ENCODE measurements at regions not wholly inside any gene's neighbourhood (a gene's known extent, or its start where the extent isn't known, plus 50 kb on each side); places are given as distances from the start of the nearest gene placed in this dataset.

DNA sequence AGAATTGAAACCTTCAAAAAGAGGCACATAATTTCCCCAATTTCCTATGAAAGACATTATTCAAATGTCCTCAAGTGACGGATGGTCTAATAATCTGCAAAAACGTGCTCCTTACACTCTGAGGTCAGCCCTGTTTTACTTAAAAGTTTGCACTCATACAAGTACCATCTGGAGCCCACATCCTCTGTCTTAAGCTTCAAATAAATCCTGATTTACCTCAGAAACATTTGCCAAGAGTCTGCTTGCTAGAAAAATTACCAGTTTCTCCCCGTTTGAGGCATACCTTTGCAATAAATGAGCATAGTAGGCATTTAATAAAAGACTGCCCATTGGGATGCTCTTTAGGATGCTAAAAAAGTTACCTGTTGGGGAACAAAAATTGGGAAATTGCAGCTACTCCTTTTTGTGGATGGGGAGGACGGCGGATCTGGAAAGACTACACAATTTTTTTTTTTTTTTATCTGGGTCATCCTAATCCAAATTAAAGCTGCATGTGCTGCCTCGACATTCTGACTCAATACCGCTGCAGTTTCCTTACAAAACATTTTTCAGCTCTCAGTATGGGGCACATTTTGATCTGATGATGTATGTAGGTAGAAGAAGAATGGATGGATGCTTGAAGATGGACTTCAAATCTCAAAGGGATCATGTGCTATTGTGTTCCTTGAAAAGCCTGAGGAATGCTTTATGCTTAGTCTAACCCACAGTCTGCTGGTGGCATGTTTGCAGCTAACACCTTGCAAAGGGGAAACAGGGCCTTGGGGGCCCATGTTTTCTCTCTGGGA, 233.7 kb upstream of the ADAMTS9 start:
- H3K4me3 Mint-ChIP-seq: no peak overlapping the region
- ChIA-PET POLR2A (interaction anchor here (1.0 kb wide), 1 partner anchor 12 kb away, joined by 3 read pairs; no protein-coding TSS in a partner anchor), CTCF (no interaction called here)
- DNase-seq (ENCODE audit: low spot score) (no peak), ATAC-seq (no peak)
- H3K27me3 Mint-ChIP-seq (ENCODE audit: low read depth): peaks cover 19% of the 10 kb centered on the region
- peaks cover 6% of the 10 kb centered on the region; the same call in 1 of the 2 replicates for H3K9me3 Mint-ChIP-seq
- TF ChIP-seq, protein P1, sequence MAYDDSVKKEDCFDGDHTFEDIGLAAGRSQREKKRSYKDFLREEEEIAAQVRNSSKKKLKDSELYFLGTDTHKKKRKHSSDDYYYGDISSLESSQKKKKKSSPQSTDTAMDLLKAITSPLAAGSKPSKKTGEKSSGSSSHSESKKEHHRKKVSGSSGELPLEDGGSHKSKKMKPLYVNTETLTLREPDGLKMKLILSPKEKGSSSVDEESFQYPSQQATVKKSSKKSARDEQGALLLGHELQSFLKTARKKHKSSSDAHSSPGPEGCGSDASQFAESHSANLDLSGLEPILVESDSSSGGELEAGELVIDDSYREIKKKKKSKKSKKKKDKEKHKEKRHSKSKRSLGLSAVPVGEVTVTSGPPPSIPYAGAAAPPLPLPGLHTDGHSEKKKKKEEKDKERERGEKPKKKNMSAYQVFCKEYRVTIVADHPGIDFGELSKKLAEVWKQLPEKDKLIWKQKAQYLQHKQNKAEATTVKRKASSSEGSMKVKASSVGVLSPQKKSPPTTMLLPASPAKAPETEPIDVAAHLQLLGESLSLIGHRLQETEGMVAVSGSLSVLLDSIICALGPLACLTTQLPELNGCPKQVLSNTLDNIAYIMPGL (CRISPR knock-in tag; IDR thresholded peaks at IDR 0.05): no peak
- TF ChIP-seq, protein P2, sequence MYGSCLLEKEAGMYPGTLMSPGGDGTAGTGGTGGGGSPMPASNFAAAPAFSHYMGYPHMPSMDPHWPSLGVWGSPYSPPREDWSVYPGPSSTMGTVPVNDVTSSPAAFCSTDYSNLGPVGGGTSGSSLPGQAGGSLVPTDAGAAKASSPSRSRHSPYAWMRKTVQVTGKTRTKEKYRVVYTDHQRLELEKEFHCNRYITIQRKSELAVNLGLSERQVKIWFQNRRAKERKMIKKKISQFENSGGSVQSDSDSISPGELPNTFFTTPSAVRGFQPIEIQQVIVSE (CRISPR knock-in tag; IDR thresholded peaks at IDR 0.05; ENCODE audit: borderline replicate concordance): no peak
- TF ChIP-seq GTF2I (CRISPR knock-in tag; conservative IDR thresholded peaks at IDR 0.05): no peak
- TF ChIP-seq, protein P3, sequence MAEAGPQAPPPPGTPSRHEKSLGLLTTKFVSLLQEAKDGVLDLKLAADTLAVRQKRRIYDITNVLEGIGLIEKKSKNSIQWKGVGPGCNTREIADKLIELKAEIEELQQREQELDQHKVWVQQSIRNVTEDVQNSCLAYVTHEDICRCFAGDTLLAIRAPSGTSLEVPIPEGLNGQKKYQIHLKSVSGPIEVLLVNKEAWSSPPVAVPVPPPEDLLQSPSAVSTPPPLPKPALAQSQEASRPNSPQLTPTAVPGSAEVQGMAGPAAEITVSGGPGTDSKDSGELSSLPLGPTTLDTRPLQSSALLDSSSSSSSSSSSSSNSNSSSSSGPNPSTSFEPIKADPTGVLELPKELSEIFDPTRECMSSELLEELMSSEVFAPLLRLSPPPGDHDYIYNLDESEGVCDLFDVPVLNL (CRISPR knock-in tag; IDR thresholded peaks at IDR 0.05; ENCODE audit: borderline replicate concordance, low read depth): no peak
- no peak overlapping the region for H3K27ac Mint-ChIP-seq
- H3K4me1 Mint-ChIP-seq: peaks cover 40% of the 10 kb centered on the region
- H3K36me3 Mint-ChIP-seq: no peaks in the 10 kb centered on the region

DNA sequence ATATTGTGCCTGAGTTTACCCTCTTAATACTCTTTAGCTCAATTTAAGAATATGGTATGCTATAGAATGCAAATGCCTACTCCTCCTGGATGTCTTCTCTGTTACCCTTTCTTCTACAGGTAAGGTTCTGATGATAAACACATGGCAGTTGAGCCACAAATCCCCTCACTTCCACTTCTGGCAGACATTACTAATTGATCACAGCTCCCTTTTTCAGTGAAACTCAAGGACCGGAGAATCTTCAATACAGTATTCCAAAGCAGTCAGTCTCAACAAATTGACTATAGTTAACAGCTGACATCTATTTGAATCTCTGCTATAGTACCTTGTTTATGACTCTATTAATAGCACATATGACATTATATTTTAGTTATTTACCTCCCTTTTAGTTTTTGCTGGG, 232.1 kb upstream of the ADAMTS9 start:
- H3K9me3 Mint-ChIP-seq: no peaks in the 10 kb centered on the region; the same call in 1 of the 2 replicates

DNA sequence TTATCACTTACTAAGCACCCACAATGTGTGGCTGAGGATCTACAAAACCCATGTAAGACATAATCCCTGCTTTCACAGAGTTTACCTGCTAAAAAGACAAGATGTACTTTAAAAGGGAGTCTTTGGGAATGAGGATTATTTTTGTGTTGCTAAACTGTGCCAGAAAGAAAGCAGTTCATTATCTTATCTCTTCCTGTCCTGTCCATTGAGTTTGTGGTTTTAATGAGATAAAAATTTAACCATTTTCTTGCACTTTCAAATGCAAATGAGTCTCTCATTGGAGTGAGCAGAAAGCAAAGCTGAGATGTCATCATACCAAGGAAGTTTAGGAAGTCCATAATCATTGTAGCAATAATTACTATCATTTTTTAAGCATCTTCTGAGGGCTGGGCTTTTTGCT, 231.2 kb upstream of the ADAMTS9 start:
- Mint-ChIP-seq H3K27ac (no peak overlapping the region), H3K36me3 (no peaks in the 10 kb centered on the region), H3K4me3 (no peak overlapping the region), H3K27me3 (ENCODE audit: low read depth) (peaks cover 44% of the 10 kb centered on the region), H3K9me3 (peaks cover 5% of the 10 kb centered on the region; the same call in 1 of the 2 replicates), H3K4me1 (peaks cover 52% of the 10 kb centered on the region)
- ATAC-seq: no peak
- no peak for DNase-seq (ENCODE audit: low spot score)
- CTCF ChIA-PET: no interaction called here
- POLR2A ChIA-PET: no interaction called here
- no peak for TF ChIP-seq RELA (CRISPR knock-in tag; IDR thresholded peaks at IDR 0.05; ENCODE audit: borderline replicate concordance)
- TF ChIP-seq, protein P1 (CRISPR knock-in tag; IDR thresholded peaks at IDR 0.05): no peak
- TF ChIP-seq, protein P4, sequence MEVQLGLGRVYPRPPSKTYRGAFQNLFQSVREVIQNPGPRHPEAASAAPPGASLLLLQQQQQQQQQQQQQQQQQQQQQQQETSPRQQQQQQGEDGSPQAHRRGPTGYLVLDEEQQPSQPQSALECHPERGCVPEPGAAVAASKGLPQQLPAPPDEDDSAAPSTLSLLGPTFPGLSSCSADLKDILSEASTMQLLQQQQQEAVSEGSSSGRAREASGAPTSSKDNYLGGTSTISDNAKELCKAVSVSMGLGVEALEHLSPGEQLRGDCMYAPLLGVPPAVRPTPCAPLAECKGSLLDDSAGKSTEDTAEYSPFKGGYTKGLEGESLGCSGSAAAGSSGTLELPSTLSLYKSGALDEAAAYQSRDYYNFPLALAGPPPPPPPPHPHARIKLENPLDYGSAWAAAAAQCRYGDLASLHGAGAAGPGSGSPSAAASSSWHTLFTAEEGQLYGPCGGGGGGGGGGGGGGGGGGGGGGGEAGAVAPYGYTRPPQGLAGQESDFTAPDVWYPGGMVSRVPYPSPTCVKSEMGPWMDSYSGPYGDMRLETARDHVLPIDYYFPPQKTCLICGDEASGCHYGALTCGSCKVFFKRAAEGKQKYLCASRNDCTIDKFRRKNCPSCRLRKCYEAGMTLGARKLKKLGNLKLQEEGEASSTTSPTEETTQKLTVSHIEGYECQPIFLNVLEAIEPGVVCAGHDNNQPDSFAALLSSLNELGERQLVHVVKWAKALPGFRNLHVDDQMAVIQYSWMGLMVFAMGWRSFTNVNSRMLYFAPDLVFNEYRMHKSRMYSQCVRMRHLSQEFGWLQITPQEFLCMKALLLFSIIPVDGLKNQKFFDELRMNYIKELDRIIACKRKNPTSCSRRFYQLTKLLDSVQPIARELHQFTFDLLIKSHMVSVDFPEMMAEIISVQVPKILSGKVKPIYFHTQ (CRISPR knock-in tag; IDR thresholded peaks at IDR 0.05): no peak
- TF ChIP-seq SMAD4 (CRISPR knock-in tag; IDR thresholded peaks at IDR 0.05): no peak
- no peak for TF ChIP-seq IRF2 (CRISPR knock-in tag; IDR thresholded peaks at IDR 0.05; ENCODE audit: borderline replicate concordance, low read depth)
- no peak for TF ChIP-seq EMX1 (CRISPR knock-in tag; IDR thresholded peaks at IDR 0.05)
- TF ChIP-seq NFYB (CRISPR knock-in tag; conservative IDR thresholded peaks at IDR 0.05; ENCODE audit: low read depth): no peak
- TF ChIP-seq, protein P5, sequence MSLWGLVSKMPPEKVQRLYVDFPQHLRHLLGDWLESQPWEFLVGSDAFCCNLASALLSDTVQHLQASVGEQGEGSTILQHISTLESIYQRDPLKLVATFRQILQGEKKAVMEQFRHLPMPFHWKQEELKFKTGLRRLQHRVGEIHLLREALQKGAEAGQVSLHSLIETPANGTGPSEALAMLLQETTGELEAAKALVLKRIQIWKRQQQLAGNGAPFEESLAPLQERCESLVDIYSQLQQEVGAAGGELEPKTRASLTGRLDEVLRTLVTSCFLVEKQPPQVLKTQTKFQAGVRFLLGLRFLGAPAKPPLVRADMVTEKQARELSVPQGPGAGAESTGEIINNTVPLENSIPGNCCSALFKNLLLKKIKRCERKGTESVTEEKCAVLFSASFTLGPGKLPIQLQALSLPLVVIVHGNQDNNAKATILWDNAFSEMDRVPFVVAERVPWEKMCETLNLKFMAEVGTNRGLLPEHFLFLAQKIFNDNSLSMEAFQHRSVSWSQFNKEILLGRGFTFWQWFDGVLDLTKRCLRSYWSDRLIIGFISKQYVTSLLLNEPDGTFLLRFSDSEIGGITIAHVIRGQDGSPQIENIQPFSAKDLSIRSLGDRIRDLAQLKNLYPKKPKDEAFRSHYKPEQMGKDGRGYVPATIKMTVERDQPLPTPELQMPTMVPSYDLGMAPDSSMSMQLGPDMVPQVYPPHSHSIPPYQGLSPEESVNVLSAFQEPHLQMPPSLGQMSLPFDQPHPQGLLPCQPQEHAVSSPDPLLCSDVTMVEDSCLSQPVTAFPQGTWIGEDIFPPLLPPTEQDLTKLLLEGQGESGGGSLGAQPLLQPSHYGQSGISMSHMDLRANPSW (CRISPR knock-in tag; conservative IDR thresholded peaks at IDR 0.05; ENCODE audit: low read depth): no peak
- TF ChIP-seq GABPB1 (CRISPR knock-in tag; IDR thresholded peaks at IDR 0.05): no peak
- no peak for TF ChIP-seq ZNF416 (CRISPR knock-in tag; IDR thresholded peaks at IDR 0.05)

More for the DNA sequence above, 232.1 kb upstream of the ADAMTS9 start:
- Mint-ChIP-seq H3K4me3 (no peak overlapping the region), H3K4me1 (peaks cover 47% of the 10 kb centered on the region), H3K27me3 (ENCODE audit: low read depth) (peaks cover 34% of the 10 kb centered on the region), H3K27ac (no peak overlapping the region), H3K36me3 (no peaks in the 10 kb centered on the region)
- no peak for ATAC-seq
- ChIA-PET CTCF (no interaction called here), POLR2A (no interaction called here)
- TF ChIP-seq SMAD4 (CRISPR knock-in tag; IDR thresholded peaks at IDR 0.05) (no peak), ZNF317 (CRISPR knock-in tag; IDR thresholded peaks at IDR 0.05; ENCODE audit: borderline replicate concordance, low read depth) (no peak), GTF2I (CRISPR knock-in tag; conservative IDR thresholded peaks at IDR 0.05) (no peak), SP1 (CRISPR knock-in tag; conservative IDR thresholded peaks at IDR 0.05) (no peak), FOXP1 (CRISPR knock-in tag; IDR thresholded peaks at IDR 0.05; ENCODE audit: borderline replicate concordance) (no peak), RORB (CRISPR knock-in tag; IDR thresholded peaks at IDR 0.05) (no peak), SOX15 (CRISPR knock-in tag; IDR thresholded peaks at IDR 0.05) (no peak), GABPB1 (CRISPR knock-in tag; IDR thresholded peaks at IDR 0.05) (no peak), JUN (CRISPR knock-in tag; IDR thresholded peaks at IDR 0.05) (no peak)
- TF ChIP-seq, protein P2 (CRISPR knock-in tag; IDR thresholded peaks at IDR 0.05; ENCODE audit: borderline replicate concordance): no peak
- DNase-seq (ENCODE audit: low spot score): no peak

Measured in WTC11 (cell line).